Activated CD8-positive, alpha-beta T cell treated with anti-CD3 and anti-CD28 coated beads, Interleukin-2, amount 10 ng/mL, durations not matched to agents 7 days and 5 days (primary cell): ENCODE measurements at regions not wholly inside any gene's neighbourhood (a gene's known extent, or its start where the extent isn't known, plus 50 kb on each side); places are given as distances from the start of the nearest gene placed in this dataset.

Source experiments
- ATAC-seq: fragments of 150-1000 bp; cut with Tn5 transposase; one replicate; pipeline ENCODE4 v1.10.0; 2021; ENCODE audit warnings: moderate library complexity
- CTCF ChIA-PET: fragments of 350-600 bp; sonication (Branson Sonifier 250); formaldehyde crosslinking; loops from one replicate; lab custom pipeline; 2021; ENCODE audit warnings: antibody characterized with exemption; lab: Charles Lee
- POLR2A ChIA-PET: fragments of 350-600 bp; sonication (Branson Sonifier 250); formaldehyde crosslinking; loops from one replicate; lab custom pipeline; 2021; ENCODE audit warnings: antibody characterized with exemption; lab: Charles Lee
- DNase-seq: peaks from one replicate; pipeline ENCODE4 v3.0.0-alpha.2; 2020
- H3K27ac Mint-ChIP-seq: one replicate; pipeline ENCODE4 v1.8.0; 2021; ENCODE audit warnings: mild to moderate bottlenecking, mixed read lengths
- H3K27me3 Mint-ChIP-seq: one replicate; pipeline ENCODE4 v1.8.0; 2021; ENCODE audit warnings: low read depth, mixed read lengths
- H3K36me3 Mint-ChIP-seq: one replicate; pipeline ENCODE4 v1.8.0; 2021; ENCODE audit warnings: low read depth, mixed read lengths
- H3K4me1 Mint-ChIP-seq: one replicate; pipeline ENCODE4 v1.8.0; 2021; ENCODE audit warnings: low read depth, mixed read lengths
- H3K4me3 Mint-ChIP-seq: one replicate; pipeline ENCODE4 v1.8.0; 2021; ENCODE audit warnings: mild to moderate bottlenecking, mixed read lengths
- H3K9me3 Mint-ChIP-seq: one replicate; pipeline ENCODE4 v1.8.0; 2022; ENCODE audit warnings: mixed read lengths; ENCODE audit not compliant: insufficient read depth

GRCh38 chr13:30816736-30817135 lies 81.4 kb downstream of the ALOX5AP start:
- H3K27ac Mint-ChIP-seq, result no peak overlapping the region
- no peak overlapping the region for H3K4me3 Mint-ChIP-seq
- no peak for DNase-seq
- no peaks in the 10 kb centered on the region for H3K36me3 Mint-ChIP-seq
- ChIA-PET CTCF (interaction anchor here (1.0 kb wide), 2 partner anchors 14 to 49 kb away, joined by 3 to 6 read pairs; no protein-coding TSS in a partner anchor), POLR2A (no interaction called here)
- ATAC-seq, result no peak
- no peaks in the 10 kb centered on the region for H3K9me3 Mint-ChIP-seq
- peaks cover 10% of the 10 kb centered on the region for H3K4me1 Mint-ChIP-seq
- H3K27me3 Mint-ChIP-seq, result peaks cover 20% of the 10 kb centered on the region

- ChIA-PET CTCF (no interaction called here), POLR2A (no interaction called here)
- no peak for ATAC-seq
- no peak overlapping the region for H3K27ac Mint-ChIP-seq
- H3K27me3 Mint-ChIP-seq, result peaks cover 22% of the 10 kb centered on the region
- H3K4me1 Mint-ChIP-seq, result peaks cover 10% of the 10 kb centered on the region
- H3K9me3 Mint-ChIP-seq, result no peaks in the 10 kb centered on the region
- no peak for DNase-seq
- H3K36me3 Mint-ChIP-seq, result no peaks in the 10 kb centered on the region
- H3K4me3 Mint-ChIP-seq, result no peak overlapping the region
Observed at GRCh38 chr13:30818323-30818960, 83.1 kb downstream of the ALOX5AP start.

- Mint-ChIP-seq H3K27ac (no peak overlapping the region), H3K9me3 (no peaks in the 10 kb centered on the region), H3K27me3 (peaks cover 23% of the 10 kb centered on the region), H3K4me3 (no peak overlapping the region), H3K4me1 (peaks cover 10% of the 10 kb centered on the region), H3K36me3 (no peaks in the 10 kb centered on the region)
- no peak for ATAC-seq
- ChIA-PET POLR2A (no interaction called here), CTCF (interaction anchor here (1.0 to 1.1 kb wide), 2 partner anchors 12 to 46 kb away, joined by 3 read pairs; no protein-coding TSS in a partner anchor)
- no peak for DNase-seq
Observed at GRCh38 chr13:30819136-30819888, 84.0 kb downstream of the ALOX5AP start.

GRCh38 chr13:30821421-30821820 lies 84.7 kb upstream of the MEDAG start:
- DNase-seq (no peak), ATAC-seq (no peak)
- Mint-ChIP-seq H3K27ac (no peak overlapping the region), H3K4me3 (no peak overlapping the region), H3K36me3 (no peaks in the 10 kb centered on the region), H3K27me3 (peaks cover 26% of the 10 kb centered on the region), H3K9me3 (no peaks in the 10 kb centered on the region), H3K4me1 (peaks cover 10% of the 10 kb centered on the region)
- POLR2A ChIA-PET, result no interaction called here
- CTCF ChIA-PET, result no interaction called here

GRCh38 chr13:30824651-30825050 lies 81.4 kb upstream of the MEDAG start:
- ATAC-seq, result no peak
- no peak for DNase-seq
- H3K27me3 Mint-ChIP-seq, result peaks cover 13% of the 10 kb centered on the region
- no peaks in the 10 kb centered on the region for H3K9me3 Mint-ChIP-seq
- H3K27ac Mint-ChIP-seq, result no peak overlapping the region
- POLR2A ChIA-PET, result no interaction called here
- CTCF ChIA-PET, result no interaction called here
- no peaks in the 10 kb centered on the region for H3K36me3 Mint-ChIP-seq
- no peak overlapping the region for H3K4me3 Mint-ChIP-seq
- no peaks in the 10 kb centered on the region for H3K4me1 Mint-ChIP-seq

GRCh38 chr13:30826911-30827577 lies 79.0 kb upstream of the MEDAG start:
- H3K9me3 Mint-ChIP-seq, result no peaks in the 10 kb centered on the region
- H3K36me3 Mint-ChIP-seq, result no peaks in the 10 kb centered on the region
- peaks cover 3% of the 10 kb centered on the region for H3K4me1 Mint-ChIP-seq
- DNase-seq (no peak), ATAC-seq (no peak)
- CTCF ChIA-PET, result interaction anchor here (1.1 kb wide), 1 partner anchor 218 kb away, joined by 3 read pairs; no protein-coding TSS in a partner anchor
- peaks cover 13% of the 10 kb centered on the region for H3K27me3 Mint-ChIP-seq
- POLR2A ChIA-PET, result no interaction called here
- no peak overlapping the region for H3K27ac Mint-ChIP-seq
- no peak overlapping the region for H3K4me3 Mint-ChIP-seq

- ATAC-seq (no peak), DNase-seq (no peak)
- ChIA-PET CTCF (no interaction called here), POLR2A (no interaction called here)
- H3K4me3 Mint-ChIP-seq, result no peak overlapping the region
- no peak overlapping the region for H3K27ac Mint-ChIP-seq
- no peaks in the 10 kb centered on the region for H3K36me3 Mint-ChIP-seq
- peaks cover 13% of the 10 kb centered on the region for H3K27me3 Mint-ChIP-seq
- H3K4me1 Mint-ChIP-seq, result peaks cover 3% of the 10 kb centered on the region
- no peaks in the 10 kb centered on the region for H3K9me3 Mint-ChIP-seq
Observed at GRCh38 chr13:30827578-30827925, 78.5 kb upstream of the MEDAG start.

GRCh38 chr13:30829145-30829832 lies 76.8 kb upstream of the MEDAG start:
- POLR2A ChIA-PET, result no interaction called here
- H3K27ac Mint-ChIP-seq, result no peak overlapping the region
- H3K4me1 Mint-ChIP-seq, result peaks cover 8% of the 10 kb centered on the region
- no peak overlapping the region for H3K4me3 Mint-ChIP-seq
- no peaks in the 10 kb centered on the region for H3K9me3 Mint-ChIP-seq
- CTCF ChIA-PET, result no interaction called here
- DNase-seq (no peak), ATAC-seq (no peak)
- H3K36me3 Mint-ChIP-seq, result no peaks in the 10 kb centered on the region
- peaks cover 8% of the 10 kb centered on the region for H3K27me3 Mint-ChIP-seq

GRCh38 chr13:30829833-30830637 lies 76.0 kb upstream of the MEDAG start:
- DNase-seq (no peak), ATAC-seq (no peak)
- Mint-ChIP-seq H3K4me3 (no peak overlapping the region), H3K4me1 (peaks cover 8% of the 10 kb centered on the region), H3K27me3 (peaks cover 4% of the 10 kb centered on the region), H3K27ac (no peak overlapping the region), H3K36me3 (no peaks in the 10 kb centered on the region), H3K9me3 (no peaks in the 10 kb centered on the region)
- CTCF ChIA-PET, result interaction anchor here (1.3 kb wide), 1 partner anchor 25 kb away, joined by 3 read pairs; no protein-coding TSS in a partner anchor
- POLR2A ChIA-PET, result no interaction called here

GRCh38 chr13:30830638-30830965 lies 75.5 kb upstream of the MEDAG start:
- H3K4me3 Mint-ChIP-seq, result no peak overlapping the region
- H3K9me3 Mint-ChIP-seq, result no peaks in the 10 kb centered on the region
- ATAC-seq, result no peak
- peaks cover 6% of the 10 kb centered on the region for H3K27me3 Mint-ChIP-seq
- ChIA-PET POLR2A (no interaction called here), CTCF (interaction anchor here (1.3 kb wide), 1 partner anchor 25 kb away, joined by 3 read pairs; no protein-coding TSS in a partner anchor)
- no peaks in the 10 kb centered on the region for H3K36me3 Mint-ChIP-seq
- DNase-seq, result no peak
- no peak overlapping the region for H3K27ac Mint-ChIP-seq
- H3K4me1 Mint-ChIP-seq, result peaks cover 8% of the 10 kb centered on the region

GRCh38 chr13:30831515-30831914 lies 74.6 kb upstream of the MEDAG start:
- peaks cover 5% of the 10 kb centered on the region for H3K27me3 Mint-ChIP-seq
- DNase-seq (no peak), ATAC-seq (no peak)
- no peaks in the 10 kb centered on the region for H3K9me3 Mint-ChIP-seq
- H3K4me3 Mint-ChIP-seq, result no peak overlapping the region
- POLR2A ChIA-PET, result no interaction called here
- peaks cover 8% of the 10 kb centered on the region for H3K4me1 Mint-ChIP-seq
- H3K27ac Mint-ChIP-seq, result no peak overlapping the region
- no peaks in the 10 kb centered on the region for H3K36me3 Mint-ChIP-seq
- CTCF ChIA-PET, result interaction anchor here (1.0 to 1.3 kb wide), 2 partner anchors 18 to 24 kb away, joined by 3 read pairs; no protein-coding TSS in a partner anchor
